NCI-H2227 treated with DMSO at 0.1 percent for 48 hours (cell line): ENCODE measurements at regions not wholly inside any gene's neighbourhood (a gene's known extent, or its start where the extent isn't known, plus 50 kb on each side); places are given as distances from the start of the nearest gene placed in this dataset.
A peak's percentile ranks its signal among the peaks of the same experiment; 100 is the strongest.

ENCODE experiments used
- DNase-seq: peaks from one replicate; lab custom pipeline; 2025; lab: John Stamatoyannopoulos, UW

GRCh38 chr2:66849153-66849755 lies 414.3 kb downstream of the MEIS1 start:
- DNase-seq = no peak

GRCh38 chr2:66850376-66850775 lies 415.5 kb downstream of the MEIS1 start:
- no peak for DNase-seq

GRCh38 chr2:66851449-66851872 lies 416.5 kb downstream of the MEIS1 start:
- DNase-seq = no peak

DNA sequence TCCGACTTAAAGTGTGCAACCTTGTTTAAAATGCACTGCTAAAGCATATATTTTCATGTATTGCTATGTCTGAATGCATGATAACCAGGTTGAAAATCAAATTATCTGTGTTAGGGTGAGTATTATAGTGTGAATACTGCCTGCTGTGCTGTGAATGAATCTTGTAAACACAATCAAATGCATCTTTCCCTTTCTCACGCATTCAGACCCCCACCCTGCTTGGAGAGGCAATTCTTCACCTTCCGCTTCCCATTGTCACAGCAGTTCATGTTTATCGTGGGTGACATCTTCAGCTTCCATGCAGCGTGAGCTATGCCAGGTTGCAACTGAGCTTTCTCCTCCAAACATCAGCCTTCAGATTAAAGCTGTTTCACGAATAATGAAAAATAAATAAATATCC lies 418.0 kb downstream of the MEIS1 start:
- DNase-seq = no peak

DNA sequence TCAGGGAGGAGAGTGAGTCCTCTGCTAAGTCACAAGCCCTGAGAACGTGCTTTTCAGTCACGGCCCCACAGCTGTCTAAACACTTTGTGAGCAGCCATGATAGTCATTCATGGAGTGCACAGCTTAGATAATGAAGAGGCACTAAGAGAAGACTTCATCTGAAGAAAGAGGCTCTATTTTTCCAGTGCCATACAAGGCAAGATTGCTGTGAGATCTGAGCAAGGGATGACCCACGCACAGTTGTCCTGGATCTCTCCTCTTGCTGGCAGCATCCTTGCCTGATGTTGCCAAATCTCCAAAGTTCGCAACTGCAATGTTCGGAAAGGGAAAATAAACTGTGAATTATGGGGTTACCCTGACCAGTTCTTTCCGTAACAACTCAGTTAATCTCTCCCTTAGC lies 418.7 kb downstream of the MEIS1 start:
- DNase-seq = no peak

DNA sequence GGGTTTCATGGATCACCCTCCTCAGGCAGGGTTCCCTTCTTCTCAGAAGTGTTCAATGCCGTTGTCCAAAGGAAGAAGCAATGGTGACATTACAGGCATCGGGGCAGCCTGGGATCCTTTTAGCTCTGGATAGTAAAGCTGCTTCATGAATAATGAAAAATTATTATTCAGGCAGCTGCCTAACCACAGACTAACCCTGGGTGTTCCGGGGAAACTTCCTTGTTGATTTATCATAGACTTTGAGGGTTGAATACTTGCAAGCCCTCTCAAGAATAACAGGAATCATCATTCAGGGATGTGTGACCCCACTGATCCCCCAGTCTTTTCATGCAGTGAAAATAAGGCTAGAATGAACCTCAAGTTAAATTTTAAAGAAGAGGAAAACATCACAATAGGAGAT lies 419.4 kb downstream of the MEIS1 start:
- no peak for DNase-seq

DNA sequence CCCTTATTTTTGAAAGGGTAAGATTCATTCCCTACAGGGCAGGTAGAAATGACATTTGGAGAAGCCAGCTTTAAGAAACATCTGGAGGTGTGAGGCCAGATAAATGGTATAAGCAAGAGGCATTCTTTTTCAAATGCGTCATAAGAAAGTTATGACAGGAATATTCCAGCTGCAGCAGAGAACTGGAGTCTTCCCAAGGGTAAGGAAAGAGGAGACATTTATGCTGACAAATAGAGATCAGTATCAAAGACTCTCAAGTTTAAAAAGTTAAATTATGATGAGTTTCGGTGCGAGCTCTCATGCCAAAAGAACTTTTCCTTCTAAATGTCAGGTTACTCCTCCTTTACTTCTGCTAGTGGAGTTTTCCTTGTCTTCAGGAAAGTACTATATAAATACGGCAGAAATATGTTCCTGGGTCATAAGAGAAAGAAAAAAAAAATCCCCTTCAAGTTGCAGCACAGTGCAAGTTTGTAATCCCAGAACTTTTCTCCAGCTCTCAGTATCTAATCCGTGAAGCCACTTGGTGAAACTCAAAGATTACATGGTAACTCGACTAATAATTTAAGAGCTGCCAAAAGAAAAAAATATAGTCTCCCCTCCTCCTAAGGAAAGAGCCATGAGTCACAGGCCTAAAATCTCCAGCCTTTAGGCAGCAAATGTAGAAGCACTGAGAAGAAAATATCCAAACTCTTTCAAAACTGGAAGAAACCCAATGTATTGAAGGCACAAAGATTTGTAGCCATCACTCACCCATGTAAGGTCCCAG lies 428.1 kb downstream of the MEIS1 start:
- DNase-seq = no peak

DNA sequence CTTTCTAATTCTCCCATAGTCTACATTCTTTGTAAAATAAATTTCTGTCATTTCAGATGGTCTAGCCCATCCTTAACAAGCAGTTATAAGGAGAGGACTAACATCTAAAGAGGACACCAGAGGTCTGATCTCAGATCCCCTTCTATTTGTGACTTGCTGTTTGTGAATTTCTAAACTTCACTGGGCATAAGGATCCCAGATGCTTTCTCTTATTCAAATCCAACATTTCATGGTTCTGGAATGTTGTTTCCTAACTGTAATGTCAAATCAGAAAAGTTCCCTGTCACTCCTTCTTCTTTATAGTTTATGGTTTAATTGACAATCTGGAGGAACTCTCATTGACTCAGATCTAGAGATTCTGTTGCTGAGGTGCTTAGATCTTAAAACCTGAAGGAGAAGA lies 430.2 kb downstream of the MEIS1 start:
- no peak for DNase-seq

- DNase-seq = no peak
Measured at GRCh38 chr2:66866331-66867062, 431.6 kb downstream of the MEIS1 start.

DNA sequence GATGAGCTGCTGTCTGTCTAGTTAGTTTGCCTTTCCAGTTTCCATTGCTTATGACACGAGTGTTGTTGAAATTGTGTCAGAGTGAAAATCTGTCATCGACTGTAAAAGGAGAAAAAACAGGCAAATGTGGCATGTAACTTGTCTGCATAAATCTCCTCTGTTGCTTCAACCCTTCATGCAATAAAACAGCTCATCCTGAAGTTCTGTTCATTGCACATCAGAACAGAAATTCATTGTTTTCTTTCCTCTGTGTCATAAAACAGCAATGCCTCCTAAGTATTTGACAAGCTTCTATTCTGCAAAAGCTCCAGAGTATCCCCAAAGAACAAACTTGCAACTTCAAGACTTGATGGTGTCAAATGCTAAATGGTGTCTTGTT lies 432.1 kb downstream of the MEIS1 start:
- no peak for DNase-seq

DNA sequence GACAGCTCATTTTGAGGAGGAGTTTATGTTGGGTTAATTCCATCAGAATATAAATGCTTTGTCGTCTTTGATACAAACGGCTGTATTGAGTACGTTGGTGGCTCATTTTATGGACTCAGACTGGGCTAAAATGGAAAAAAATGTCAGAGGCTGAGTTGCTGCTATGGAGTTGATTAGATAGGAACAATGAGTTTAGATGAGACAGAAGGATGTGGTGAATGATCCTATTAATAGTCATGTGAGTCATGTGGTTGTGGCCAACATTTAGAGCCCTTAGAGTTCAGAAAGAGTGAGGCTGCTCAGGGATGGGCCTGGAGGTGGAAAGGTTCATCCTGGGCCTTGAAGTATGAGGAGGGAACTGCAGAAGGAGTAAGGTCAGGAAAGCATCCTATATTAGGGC lies 434.2 kb downstream of the MEIS1 start:
- DNase-seq = no peak

GRCh38 chr2:66872081-66872985 lies 437.4 kb downstream of the MEIS1 start:
- peak; percentile 69 for DNase-seq

- peak; percentile 73 for DNase-seq
Measured at GRCh38 chr2:66872986-66873754, 438.2 kb downstream of the MEIS1 start.

DNA sequence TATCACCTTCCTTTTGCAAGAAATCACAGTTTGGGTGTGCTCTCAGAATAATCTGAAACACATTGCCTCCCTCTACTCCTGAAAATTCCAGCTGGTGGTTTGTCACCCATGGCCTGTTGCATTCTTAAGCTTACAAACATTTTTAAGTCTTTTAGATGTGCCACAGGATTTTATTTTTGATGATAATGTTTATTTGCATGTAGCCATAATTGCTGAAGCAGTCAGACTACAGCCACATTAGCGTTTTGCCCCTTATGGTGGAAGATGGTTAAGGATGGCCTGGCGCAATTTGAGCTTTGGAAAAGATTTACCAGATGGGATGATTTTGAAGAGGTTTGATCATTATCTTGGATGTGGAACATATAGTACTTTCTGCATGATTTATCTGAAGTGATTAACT lies 439.5 kb downstream of the MEIS1 start:
- no peak for DNase-seq

- no peak for DNase-seq
Measured at GRCh38 chr2:66875941-66876462, 441.1 kb downstream of the MEIS1 start.

DNA sequence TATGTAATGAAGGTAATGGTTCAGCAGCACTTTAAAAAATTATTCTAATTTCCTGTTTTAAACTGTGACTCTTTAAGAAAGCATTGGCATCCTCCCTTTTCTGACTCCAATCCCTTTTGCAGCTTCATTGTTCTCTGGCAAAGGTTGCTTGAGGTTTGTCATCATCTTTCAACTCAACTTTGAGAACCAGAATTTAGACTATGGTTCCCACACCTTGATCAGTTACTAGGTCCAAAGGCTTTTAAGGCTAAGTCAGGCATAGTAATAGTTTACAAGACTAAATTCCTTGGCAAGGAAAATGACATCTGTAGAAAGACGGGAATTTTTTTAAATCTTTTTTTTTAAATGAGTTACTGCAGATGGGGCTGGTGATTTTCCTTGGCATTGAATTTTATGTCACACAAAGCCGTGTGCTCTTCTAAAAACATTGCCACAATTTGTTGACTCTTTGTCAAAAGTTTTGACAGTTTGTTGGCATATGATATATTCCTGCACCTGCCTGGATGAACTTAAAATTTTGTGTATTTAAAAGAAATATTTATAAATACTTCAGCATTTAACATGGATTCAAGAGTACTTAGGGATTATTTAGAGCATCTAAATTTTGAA lies 451.0 kb downstream of the MEIS1 start:
- DNase-seq = no peak

- no peak for DNase-seq
Measured at GRCh38 chr2:66888246-66888645, 453.3 kb downstream of the MEIS1 start.

DNA sequence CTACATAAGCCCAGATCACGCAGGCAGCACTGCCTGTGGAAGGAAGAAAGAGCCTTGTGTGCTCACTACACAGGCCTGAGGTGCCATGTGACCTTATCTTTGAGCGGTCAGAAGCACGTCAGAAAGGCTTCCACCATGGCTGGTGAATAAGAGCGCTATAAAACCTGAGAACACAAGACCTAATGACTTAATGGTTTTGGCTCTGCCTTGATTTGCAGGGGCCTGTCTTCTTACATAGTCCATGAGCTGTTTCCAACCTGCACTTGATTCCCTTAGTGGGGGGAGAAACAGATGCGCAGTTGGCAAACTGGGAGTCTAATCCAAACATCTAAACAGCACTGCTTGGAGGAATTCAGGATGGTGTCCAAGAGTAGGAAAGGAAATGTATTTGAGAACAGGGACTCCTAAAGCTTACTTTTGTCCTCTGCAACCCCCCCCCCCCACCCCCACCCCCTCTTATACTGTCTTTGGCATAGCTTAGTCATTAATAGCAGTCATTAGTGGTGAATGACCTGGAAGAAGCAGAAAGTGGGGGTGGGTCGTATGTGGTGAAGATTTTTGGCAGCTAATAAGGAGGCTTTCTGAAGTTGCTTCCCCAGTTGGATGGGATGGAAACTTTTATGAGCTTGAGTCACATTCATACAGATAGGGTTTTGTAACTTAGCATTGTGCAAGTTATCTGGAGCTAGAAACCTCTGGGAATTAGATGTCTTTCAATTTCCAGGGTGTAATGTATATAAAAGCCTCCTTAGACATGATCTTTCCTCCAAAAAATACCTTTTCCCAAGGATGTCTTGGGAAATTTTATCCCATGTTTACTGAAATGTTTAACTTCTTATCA lies 454.1 kb downstream of the MEIS1 start:
- no peak for DNase-seq

DNA sequence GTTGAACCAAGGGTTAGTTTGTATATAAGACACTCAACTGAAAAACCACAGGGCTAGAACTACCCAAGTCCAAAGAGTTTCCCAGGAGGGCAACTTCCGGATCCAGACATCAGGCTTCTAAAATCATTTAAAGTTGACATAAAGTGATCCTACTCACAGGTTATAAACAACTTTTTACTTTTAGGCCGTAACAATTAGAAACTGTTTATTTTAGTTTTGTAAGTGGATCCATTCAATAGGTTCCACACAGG lies 454.6 kb downstream of the MEIS1 start:
- DNase-seq = no peak

DNA sequence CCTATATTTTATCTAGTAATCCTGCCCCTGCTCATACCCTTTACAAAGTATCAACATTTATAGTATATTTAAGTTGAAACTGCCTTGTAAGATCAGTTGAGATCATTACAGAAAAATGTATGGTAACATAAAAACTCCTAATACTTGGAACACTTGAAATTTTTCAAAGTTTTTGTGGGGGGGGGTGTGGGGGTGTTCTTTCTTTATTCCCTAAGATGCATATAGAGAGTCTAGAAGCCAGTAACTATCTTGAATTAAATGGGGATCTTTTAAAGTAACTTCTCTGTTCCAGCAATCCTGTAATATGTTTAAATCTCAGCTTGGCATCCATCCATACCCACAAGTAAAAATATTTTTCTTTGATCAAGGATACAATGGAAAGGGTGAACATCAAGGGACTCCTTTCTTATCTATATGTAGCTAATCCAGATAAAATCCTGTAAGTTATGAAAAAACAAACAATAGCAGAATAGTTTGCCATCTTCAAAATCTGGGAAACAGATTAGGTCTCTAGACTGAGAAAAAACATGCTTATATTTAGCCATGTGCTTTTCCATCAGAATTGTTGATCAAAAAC lies 455.3 kb downstream of the MEIS1 start:
- DNase-seq = no peak
